ENCODE measurements at regions not wholly inside any gene's neighbourhood (a gene's known extent, or its start where the extent isn't known, plus 50 kb on each side); places are given as distances from the start of the nearest gene placed in this dataset.

GRCh38 chr16:59212492-59213024 lies 478.4 kb upstream of the GOT2 start:
- DNase-seq (ENCODE audit: low read depth), result no peak
- POLR2A ChIA-PET, result interaction anchor here (0.5 kb wide), 1 partner anchor 187 kb away, joined by 8 read pairs; no protein-coding TSS in a partner anchor
- Histone ChIP-seq H3K27me3 (ENCODE audit: control insufficient read depth, insufficient read depth, low read length) (no peaks in the 10 kb centered on the region), H3K4me3 (ENCODE audit: low read depth, low read length) (no peak overlapping the region), H3K36me3 (ENCODE audit: control insufficient read depth, insufficient read depth, low read length) (no peaks in the 10 kb centered on the region)
- CTCF ChIA-PET, result no interaction called here
- TF ChIP-seq CTCF (IDR thresholded peaks at IDR 0.05; ENCODE audit: insufficient read depth, low read depth, low read length), result no peak

GRCh38 chr16:59210955-59211541 lies 476.9 kb upstream of the GOT2 start:
- TF ChIP-seq CTCF (IDR thresholded peaks at IDR 0.05; ENCODE audit: insufficient read depth, low read depth, low read length), result no peak
- DNase-seq (ENCODE audit: low read depth), result peak; percentile 56
- no peak overlapping the region for H3K4me3 ChIP-seq (ENCODE audit: low read depth, low read length)
- ChIA-PET POLR2A (no interaction called here), CTCF (interaction anchor here (0.6 kb wide), 1 partner anchor 182 kb away, joined by 3 read pairs; no protein-coding TSS in a partner anchor)
- no peaks in the 10 kb centered on the region for H3K36me3 ChIP-seq (ENCODE audit: control insufficient read depth, insufficient read depth, low read length)
- H3K27me3 ChIP-seq (ENCODE audit: control insufficient read depth, insufficient read depth, low read length), result no peaks in the 10 kb centered on the region

- CTCF ChIA-PET, result no interaction called here
- H3K4me3 ChIP-seq (ENCODE audit: low read depth, low read length), result no peak overlapping the region
- no peak for TF ChIP-seq CTCF (IDR thresholded peaks at IDR 0.05; ENCODE audit: insufficient read depth, low read depth, low read length)
- H3K27me3 ChIP-seq (ENCODE audit: control insufficient read depth, insufficient read depth, low read length), result no peaks in the 10 kb centered on the region
- H3K36me3 ChIP-seq (ENCODE audit: control insufficient read depth, insufficient read depth, low read length), result no peaks in the 10 kb centered on the region
- no peak for DNase-seq (ENCODE audit: low read depth)
- POLR2A ChIA-PET, result no interaction called here
These were observed 471.3 kb upstream of the GOT2 start for GRCh38 chr16:59205403-59205802.

- no peak overlapping the region for H3K4me3 ChIP-seq (ENCODE audit: low read depth, low read length)
- DNase-seq (ENCODE audit: low read depth), result no peak
- ChIA-PET CTCF (interaction anchor here (0.6 kb wide), 1 partner anchor 949 kb away, joined by 5 read pairs; no protein-coding TSS in a partner anchor), POLR2A (no interaction called here)
- H3K36me3 ChIP-seq (ENCODE audit: control insufficient read depth, insufficient read depth, low read length), result no peaks in the 10 kb centered on the region
- TF ChIP-seq CTCF (IDR thresholded peaks at IDR 0.05; ENCODE audit: insufficient read depth, low read depth, low read length), result no peak
- no peaks in the 10 kb centered on the region for H3K27me3 ChIP-seq (ENCODE audit: control insufficient read depth, insufficient read depth, low read length)
These were observed 470.5 kb upstream of the GOT2 start for GRCh38 chr16:59204589-59204988.

GRCh38 chr16:59202233-59202862 lies 468.2 kb upstream of the GOT2 start:
- Histone ChIP-seq H3K4me3 (ENCODE audit: low read depth, low read length) (no peak overlapping the region), H3K36me3 (ENCODE audit: control insufficient read depth, insufficient read depth, low read length) (no peaks in the 10 kb centered on the region), H3K27me3 (ENCODE audit: control insufficient read depth, insufficient read depth, low read length) (no peaks in the 10 kb centered on the region)
- DNase-seq (ENCODE audit: low read depth), result no peak
- ChIA-PET POLR2A (no interaction called here), CTCF (no interaction called here)
- no peak for TF ChIP-seq CTCF (IDR thresholded peaks at IDR 0.05; ENCODE audit: insufficient read depth, low read depth, low read length)

All from BJ (cell line).